IMR-90 (cell line): ENCODE measurements at regions not wholly inside any gene's neighbourhood (a gene's known extent, or its start where the extent isn't known, plus 50 kb on each side); places are given as distances from the start of the nearest gene placed in this dataset.

Experiments
- ATAC-seq: fragments of 200-7000 bp; cut with Tn5 transposase; 2 replicates; pipeline ENCODE4 v1.9.1; 2020; ENCODE audit warnings: low read depth, mild to moderate bottlenecking, moderate library complexity
- BruUV-seq: library from RNA; stranded (reverse); fragments of 400-500 nt; replicated peaks from 2 replicates; lab custom pipeline; 2021; lab: Mats Ljungman, UMichigan
- CTCF ChIA-PET: fragments of 300-600 bp; formaldehyde crosslinking; extraction: SDS; loops from one replicate; lab custom pipeline; 2021; ENCODE audit warnings: antibody characterized with exemption; lab: Yijun Ruan, JAX
- POLR2A ChIA-PET: fragments of 300-600 bp; sonication (Branson Sonifier 250); formaldehyde crosslinking; loops from one replicate; lab custom pipeline; 2022; ENCODE audit warnings: antibody characterized with exemption; ENCODE audit not compliant: unreplicated experiment; lab: Charles Lee
- DNase-seq: peaks from one replicate; pipeline ENCODE4 v3.0.0; 2013
- H2AFZ ChIP-seq: replicated peaks from 2 replicates; pipeline ENCODE3; 2013; ENCODE audit warnings: low read length, mild to moderate bottlenecking; ENCODE audit not compliant: poor library complexity
- H2AK5ac ChIP-seq: 2 replicates; pipeline ENCODE4 v1.6.1; 2013; ENCODE audit warnings: low read depth, low read length, inconsistent platforms
- H2AK9ac ChIP-seq: replicated peaks from 2 replicates; pipeline ENCODE3; 2013; ENCODE audit warnings: mild to moderate bottlenecking, low read depth, low read length, moderate library complexity; ENCODE audit not compliant: poor library complexity
- H2BK120ac ChIP-seq: 2 replicates; pipeline ENCODE4 v1.6.1; 2013; ENCODE audit warnings: low read depth, low read length, inconsistent platforms
- H2BK15ac ChIP-seq: 3 replicates; pipeline ENCODE4 v1.6.1; 2013; ENCODE audit warnings: low read depth, low read length, inconsistent platforms
- H2BK20ac ChIP-seq: 2 replicates; pipeline ENCODE4 v1.6.1; 2013; ENCODE audit warnings: low read depth, mild to moderate bottlenecking, inconsistent platforms, low read length, moderate library complexity
- H2BK5ac ChIP-seq: 2 replicates; pipeline ENCODE4 v1.6.1; 2013; ENCODE audit warnings: mild to moderate bottlenecking, low read depth, low read length, inconsistent platforms; ENCODE audit not compliant: poor library complexity, severe bottlenecking
- H3K14ac ChIP-seq: replicated peaks from 2 replicates; pipeline ENCODE4 v1.6.1; 2013; ENCODE audit warnings: low read depth, low read length, inconsistent platforms
- H3K18ac ChIP-seq: 2 replicates; pipeline ENCODE4 v1.6.1; 2013; ENCODE audit warnings: low read depth, low read length, control low read depth
- H3K23ac ChIP-seq: 2 replicates; pipeline ENCODE4 v1.6.1; 2013; ENCODE audit warnings: low read depth, low read length, inconsistent platforms
- H3K27ac ChIP-seq: 2 replicates; pipeline ENCODE4 v1.5.1; 2013; ENCODE audit warnings: mild to moderate bottlenecking, control low read depth, low read length; ENCODE audit not compliant: insufficient read depth
- H3K27me3 ChIP-seq: 2 replicates; pipeline ENCODE4 v1.6.1; 2013; ENCODE audit warnings: low read length; ENCODE audit not compliant: control insufficient read depth, insufficient read depth
- H3K36me3 ChIP-seq: 2 replicates; pipeline ENCODE4 v1.6.1; 2013; ENCODE audit warnings: low read length, mixed read lengths; ENCODE audit not compliant: control insufficient read depth, insufficient read depth
- H3K4ac ChIP-seq: 2 replicates; pipeline ENCODE4 v1.6.1; 2013; ENCODE audit warnings: low read depth, low read length, inconsistent platforms
- H3K4me1 ChIP-seq: 2 replicates; pipeline ENCODE4 v1.6.1; 2013; ENCODE audit warnings: low read length, mixed read lengths; ENCODE audit not compliant: control insufficient read depth, insufficient read depth
- H3K4me2 ChIP-seq: 2 replicates; pipeline ENCODE4 v1.6.1; 2013; ENCODE audit warnings: low read depth, mild to moderate bottlenecking, control low read depth, low read length, moderate library complexity
- H3K4me3 ChIP-seq: 2 replicates; pipeline ENCODE4 v1.5.1; 2013; ENCODE audit warnings: low read depth, mild to moderate bottlenecking, control low read depth, low read length, moderate library complexity; ENCODE audit not compliant: insufficient read depth
- H3K56ac ChIP-seq: 2 replicates; pipeline ENCODE4 v1.6.1; 2013; ENCODE audit warnings: low read length, inconsistent platforms; ENCODE audit not compliant: insufficient read depth; ENCODE audit errors: extremely low read depth
- H3K79me1 ChIP-seq, 2 experiments: 2 replicates each; pipeline ENCODE4 v1.6.1; 2013; ENCODE audit warnings: low read length in 2 of 2, inconsistent platforms in 1 of 2, low read depth in 1 of 2
- H3K9ac ChIP-seq: 2 replicates; pipeline ENCODE4 v1.6.1; 2013; ENCODE audit warnings: low read depth, low read length, control low read depth
- H3K9me1 ChIP-seq: 2 replicates; pipeline ENCODE4 v1.6.1; 2013; ENCODE audit warnings: low read length, inconsistent platforms; ENCODE audit not compliant: insufficient read depth
- H3K9me3 ChIP-seq: 2 replicates; pipeline ENCODE4 v1.6.1; 2013; ENCODE audit warnings: low read length; ENCODE audit not compliant: control insufficient read depth, insufficient read depth
- H4K20me1 ChIP-seq: 2 replicates; pipeline ENCODE4 v1.6.1; 2013; ENCODE audit warnings: low read length, inconsistent platforms; ENCODE audit not compliant: insufficient read depth
- H4K5ac ChIP-seq: 2 replicates; pipeline ENCODE4 v1.6.1; 2013; ENCODE audit warnings: mild to moderate bottlenecking, low read depth, low read length, control low read depth
- H4K8ac ChIP-seq, 2 experiments: 2 replicates each; pipeline ENCODE4 v1.6.1; 2013; ENCODE audit warnings: low read depth in 2 of 2, low read length in 2 of 2, control low read depth in 1 of 2, inconsistent platforms in 1 of 2
- H4K91ac ChIP-seq: 2 replicates; pipeline ENCODE4 v1.6.1; 2013; ENCODE audit warnings: low read depth, low read length, inconsistent platforms; ENCODE audit not compliant: insufficient read depth
- BHLHE40 ChIP-seq: fragments of 150-350 bp; IDR thresholded peaks from 2 replicates; pipeline ENCODE4 v1.6.1; 2016; ENCODE audit warnings: mild to moderate bottlenecking, low read depth, low read length
- CEBPB ChIP-seq: IDR thresholded peaks from 2 replicates; pipeline ENCODE4 v1.6.1; 2012; ENCODE audit warnings: low read depth, low read length, improper control_type of control experiment
- CHD1 ChIP-seq: IDR thresholded peaks from 2 replicates; pipeline ENCODE4 v1.6.1; 2012; ENCODE audit warnings: low read depth, low read length, improper control_type of control experiment
- CTCF ChIP-seq: conservative IDR thresholded peaks from 2 replicates; pipeline ENCODE4 v1.5.1; 2012; ENCODE audit warnings: mild to moderate bottlenecking, low read depth, low read length, improper control_type of control experiment
- ELK1 ChIP-seq: fragments of 150-350 bp; IDR thresholded peaks from 2 replicates; pipeline ENCODE4 v1.6.1; 2016; ENCODE audit warnings: low read depth, mild to moderate bottlenecking, low read length, moderate library complexity, borderline replicate concordance
- FOS ChIP-seq: fragments of 150-350 bp; IDR thresholded peaks from 2 replicates; pipeline ENCODE4 v1.6.1; 2016; ENCODE audit warnings: low read depth, low read length
- MAFK ChIP-seq: IDR thresholded peaks from 2 replicates; pipeline ENCODE4 v1.6.1; 2012; ENCODE audit warnings: low read depth, low read length, improper control_type of control experiment
- MAZ ChIP-seq: IDR thresholded peaks from 2 replicates; pipeline ENCODE4 v1.6.1; 2012; ENCODE audit warnings: low read depth, mild to moderate bottlenecking, low read length, improper control_type of control experiment, moderate library complexity, borderline replicate concordance
- MXI1 ChIP-seq: IDR thresholded peaks from 2 replicates; pipeline ENCODE4 v1.6.1; 2012; ENCODE audit warnings: low read depth, mild to moderate bottlenecking, low read length, moderate library complexity, borderline replicate concordance
- NFE2L2 ChIP-seq: fragments of 150-350 bp; IDR thresholded peaks from 2 replicates; pipeline ENCODE4 v1.6.1; 2016; ENCODE audit warnings: low read depth, mild to moderate bottlenecking, low read length
- POLR2A ChIP-seq: IDR thresholded peaks from 2 replicates; pipeline ENCODE4 v1.6.1; 2012; ENCODE audit warnings: mild to moderate bottlenecking, low read depth, low read length
- RAD21 ChIP-seq: IDR thresholded peaks from 2 replicates; pipeline ENCODE4 v1.6.1; 2012; ENCODE audit warnings: low read length, improper control_type of control experiment
- RCOR1 ChIP-seq: IDR thresholded peaks from 2 replicates; pipeline ENCODE4 v1.6.1; 2012; ENCODE audit warnings: mild to moderate bottlenecking, low read length, improper control_type of control experiment; ENCODE audit not compliant: insufficient replicate concordance
- RFX5 ChIP-seq: IDR thresholded peaks from 2 replicates; pipeline ENCODE4 v1.8.0; 2012; ENCODE audit warnings: low read depth, mild to moderate bottlenecking, low read length, moderate library complexity
- SMC3 ChIP-seq: fragments of 150-350 bp; IDR thresholded peaks from 2 replicates; pipeline ENCODE4 v1.6.1; 2016; ENCODE audit warnings: low read depth, mild to moderate bottlenecking, antibody characterized with exemption, low read length, moderate library complexity
- USF2 ChIP-seq: fragments of 150-350 bp; IDR thresholded peaks from 2 replicates; pipeline ENCODE4 v1.6.1; 2017; ENCODE audit warnings: mild to moderate bottlenecking, antibody characterized with exemption, low read length, low read depth
- WGBS, 2 experiments: methylation state at CpG; one replicate each; pipeline versions ENCODE4 v1.1.5 to v1.1.7; 2013; ENCODE audit warnings: missing lambda C conversion rate in 2 of 2; ENCODE audit not compliant: insufficient read length in 1 of 2; ENCODE audit errors: extremely low coverage in 2 of 2; 5-methylcytosine and 5-hydroxymethylcytosine counted together
- dilution Hi-C: fragments of 300-500 bp; cut with HindIII; formaldehyde crosslinking; loops from one replicate; pipeline ENCODE4 v1.14.3; 2018; ENCODE audit warnings: low sequenced_read_pairs; ENCODE audit not compliant: unreplicated experiment
- in situ Hi-C: fragments of 300-500 bp; cut with MboI; formaldehyde crosslinking; loops from 3 replicates; pipeline ENCODE4 v1.14.3; 2019; ENCODE audit warnings: low sequenced_read_pairs, inconsistent platforms, mixed read lengths
- intact Hi-C: fragments of 100-400 bp; cut with micrococcal nuclease; formaldehyde crosslinking; loops from 2 replicates; pipeline ENCODE4 v1.10.0; 2022

DNA sequence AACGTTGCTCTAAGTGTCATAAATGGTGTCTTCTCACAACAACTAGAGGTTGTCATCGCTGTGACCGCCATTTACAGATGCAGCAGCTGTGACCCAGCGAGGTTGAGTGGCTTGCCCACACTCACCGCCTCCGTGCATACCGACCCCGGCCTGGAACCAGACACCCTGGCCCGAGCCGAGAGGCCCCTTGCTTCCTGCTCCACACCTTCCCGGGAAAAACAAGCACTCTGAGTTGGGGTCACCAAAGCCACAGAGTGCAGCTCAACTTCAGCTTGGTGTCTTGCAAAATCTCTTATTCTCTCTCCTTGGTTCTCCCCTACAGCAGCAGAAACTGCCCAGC, 115.7 kb upstream of the PPP2R2D start:
- CTCF ChIA-PET = no interaction called here
- Histone ChIP-seq H3K18ac (no peak overlapping the region), H3K4me2 (no peak overlapping the region), H2BK5ac (no peak overlapping the region), H3K9me1 (no peaks in the 10 kb centered on the region), H3K36me3 (no peaks in the 10 kb centered on the region), H3K9me3 (peaks cover 30% of the 10 kb centered on the region), H3K23ac (no peak overlapping the region), H3K79me1 (no peaks in the 10 kb centered on the region), H3K9ac (no peak overlapping the region), H3K27me3 (no peaks in the 10 kb centered on the region), H4K20me1 (no peaks in the 10 kb centered on the region), H2BK20ac (no peak overlapping the region), H4K91ac (no peak overlapping the region), H3K27ac (no peak overlapping the region), H3K56ac (no peak overlapping the region), H2BK15ac (no peak overlapping the region), H3K4ac (no peak overlapping the region), H4K8ac (no peak overlapping the region), H2AK5ac (no peak overlapping the region), H4K5ac (no peak overlapping the region), H3K14ac (no peak overlapping the region), H3K4me1 (no peaks in the 10 kb centered on the region), H3K4me3 (no peak overlapping the region), H2BK120ac (no peak overlapping the region), H2AFZ (no peak overlapping the region), H2AK9ac (no peak overlapping the region)
- in situ Hi-C loops (no loop called here), dilution Hi-C loops (no loop called here), intact Hi-C loops (loop anchor here (5.0 kb wide), 1 partner anchor 1578 kb away; no protein-coding TSS in a partner anchor)
- TF ChIP-seq CTCF (no peak), BHLHE40 (no peak), NFE2L2 (no peak), MXI1 (no peak), MAFK (no peak), FOS (no peak), RCOR1 (no peak), MAZ (no peak), RAD21 (no peak), POLR2A (no peak), ELK1 (no peak), CEBPB (no peak), SMC3 (no peak), RFX5 (no peak), USF2 (no peak), CHD1 (no peak)
- ATAC-seq = no peak
- BruUV-seq = no TSS peak
- no peak for DNase-seq
- WGBS, 2 experiments = 25% methylated on average over 4 of the region's 11 CpGs; no CpG with 5 or more reads in 1 of the 2 experiments
- POLR2A ChIA-PET = no interaction called here
